HEK293 (cell line): ENCODE measurements at regions not wholly inside any gene's neighbourhood (a gene's known extent, or its start where the extent isn't known, plus 50 kb on each side); places are given as distances from the start of the nearest gene placed in this dataset.
A peak's percentile ranks its signal among the peaks of the same experiment; 100 is the strongest.

ENCODE experiments used
- CTCF ChIA-PET: fragments of 350-600 bp; formaldehyde crosslinking; extraction: SDS; loops from one replicate; lab custom pipeline; 2021; ENCODE audit warnings: antibody characterized with exemption; lab: Yijun Ruan, JAX
- POLR2A ChIA-PET: fragments of 300-600 bp; formaldehyde crosslinking; extraction: SDS; loops from one replicate; lab custom pipeline; 2020; ENCODE audit warnings: antibody characterized with exemption, inconsistent platforms; lab: Yijun Ruan, JAX
- H3K27ac ChIP-seq: fragments of 200-500 bp; sonication (Bioruptor generic); 2 replicates; pipeline ENCODE4 v1.5.1; 2014; ENCODE audit warnings: low read depth, low read length, control low read depth, inconsistent platforms; ENCODE audit errors: extremely low read depth
- H3K36me3 ChIP-seq, 2 experiments: fragments of 200-500 bp in 1 of 2; sonication (Bioruptor generic) in 1 of 2; 1 replicate in 1 of 2; 2 replicates in 1 of 2; pipeline ENCODE4 v1.5.1; 2014 to 2017; ENCODE audit warnings: inconsistent platforms in 2 of 2, low read length in 2 of 2; ENCODE audit not compliant: control insufficient read depth in 2 of 2, insufficient read depth in 1 of 2
- H3K4me1 ChIP-seq: fragments of 200-500 bp; sonication (Bioruptor generic); 2 replicates; pipeline ENCODE4 v1.5.1; 2014; ENCODE audit warnings: mild to moderate bottlenecking, low read length, inconsistent platforms; ENCODE audit not compliant: control insufficient read depth, insufficient read depth
- H3K4me3 ChIP-seq: 2 replicates; pipeline ENCODE4 v1.5.1; 2011; ENCODE audit warnings: low read depth, mild to moderate bottlenecking, control low read depth, low read length, moderate library complexity
- H3K9me3 ChIP-seq: fragments of 200-500 bp; sonication (Bioruptor generic); 2 replicates; pipeline ENCODE4 v1.5.1; 2014; ENCODE audit warnings: low read depth, low read length, inconsistent platforms; ENCODE audit not compliant: control insufficient read depth, insufficient read depth
- ELK4 ChIP-seq: IDR thresholded peaks from 2 replicates; pipeline ENCODE4 v1.6.1; 2011; ENCODE audit warnings: mild to moderate bottlenecking, low read depth, low read length, borderline replicate concordance
- HIC1 ChIP-seq: fragments of 450-650 bp; formaldehyde crosslinking; IDR thresholded peaks from 2 replicates; pipeline ENCODE4 v1.5.1; 2016; ENCODE audit warnings: missing biosample characterization, missing genetic modification characterization
- PRDM4 ChIP-seq: fragments of 450-650 bp; formaldehyde crosslinking; IDR thresholded peaks from 2 replicates; pipeline ENCODE4 v1.5.1; 2017; ENCODE audit warnings: missing biosample characterization, missing genetic modification characterization
- REST ChIP-seq: fragments of 450-650 bp; formaldehyde crosslinking; IDR thresholded peaks from 2 replicates; pipeline ENCODE4 v1.5.1; 2016; ENCODE audit warnings: missing biosample characterization, missing genetic modification characterization
- ZBTB1 ChIP-seq: fragments of 450-650 bp; formaldehyde crosslinking; IDR thresholded peaks from 2 replicates; pipeline ENCODE4 v1.5.1; 2016; ENCODE audit warnings: missing biosample characterization, missing genetic modification characterization
- ZNF133 ChIP-seq: fragments of 450-650 bp; formaldehyde crosslinking; IDR thresholded peaks from 2 replicates; pipeline ENCODE4 v1.5.1; 2016; ENCODE audit warnings: missing biosample characterization, missing genetic modification characterization
- ZNF280D ChIP-seq: fragments of 450-650 bp; formaldehyde crosslinking; IDR thresholded peaks from 2 replicates; pipeline ENCODE4 v1.5.1; 2016; ENCODE audit warnings: missing biosample characterization, missing genetic modification characterization
- ZNF324 ChIP-seq: fragments of 450-650 bp; formaldehyde crosslinking; IDR thresholded peaks from 2 replicates; pipeline ENCODE4 v1.5.1; 2016; ENCODE audit warnings: missing biosample characterization, missing genetic modification characterization
- ZNF341 ChIP-seq: fragments of 450-650 bp; formaldehyde crosslinking; IDR thresholded peaks from 2 replicates; pipeline ENCODE4; 2016; ENCODE audit warnings: low read depth, missing biosample characterization, missing genetic modification characterization
- ZNF354C ChIP-seq: fragments of 450-650 bp; formaldehyde crosslinking; IDR thresholded peaks from 2 replicates; pipeline ENCODE4 v1.5.1; 2016; ENCODE audit warnings: missing biosample characterization, missing genetic modification characterization, low read depth, borderline replicate concordance
- ZNF449 ChIP-seq: fragments of 450-650 bp; formaldehyde crosslinking; IDR thresholded peaks from 2 replicates; pipeline ENCODE4 v1.5.1; 2017; ENCODE audit warnings: missing biosample characterization, mild to moderate bottlenecking, missing genetic modification characterization, moderate library complexity
- ZNF558 ChIP-seq: fragments of 450-650 bp; formaldehyde crosslinking; IDR thresholded peaks from 2 replicates; pipeline ENCODE4 v1.5.1; 2016; ENCODE audit warnings: missing biosample characterization, missing genetic modification characterization
- ZNF624 ChIP-seq: fragments of 450-650 bp; formaldehyde crosslinking; IDR thresholded peaks from 2 replicates; pipeline ENCODE4 v1.5.1; 2017; ENCODE audit warnings: missing biosample characterization, missing genetic modification characterization
- ZNF645 ChIP-seq: fragments of 450-650 bp; formaldehyde crosslinking; IDR thresholded peaks from 2 replicates; pipeline ENCODE4; 2016; ENCODE audit warnings: missing biosample characterization, missing genetic modification characterization
- ZNF830 ChIP-seq: fragments of 450-650 bp; IDR thresholded peaks from 2 replicates; pipeline ENCODE4 v1.5.0; 2018; ENCODE audit warnings: missing biosample characterization, missing genetic modification characterization, low read depth, mild to moderate bottlenecking, moderate library complexity
- ZNF843 ChIP-seq: fragments of 450-650 bp; formaldehyde crosslinking; IDR thresholded peaks from 2 replicates; pipeline ENCODE4 v1.5.1; 2016; ENCODE audit warnings: missing biosample characterization, missing genetic modification characterization

GRCh38 chr3:160169139-160169976 is 55.9 kb upstream of the C3orf80 start (continued):
- no peak for TF ChIP-seq HIC1 (tag by site-specific recombination)
- TF ChIP-seq ZNF354C (tag by site-specific recombination), result no peak

- Histone ChIP-seq H3K4me1 (no peaks in the 10 kb centered on the region), H3K4me3 (no peak overlapping the region), H3K27ac (no peak overlapping the region), H3K9me3 (no peaks in the 10 kb centered on the region), H3K36me3 (no peaks in the 10 kb centered on the region)
- CTCF ChIA-PET, result interaction anchor here (0.7 to 1.5 kb wide), 2 partner anchors 8 to 172 kb away, joined by 3 read pairs; no protein-coding TSS in a partner anchor
- POLR2A ChIA-PET, result no interaction called here
- TF ChIP-seq ZBTB1 (tag by site-specific recombination) (no peak), ZNF843 (tag by site-specific recombination) (no peak), ZNF341 (no peak), ZNF280D (tag by site-specific recombination) (0 out of 2 replicates have a peak, but pooled peaks have one; percentile 41), PRDM4 (tag by site-specific recombination) (no peak), REST (tag by site-specific recombination) (peak; percentile 41; the same call in 1 of the 2 replicates), ZNF645 (tag by site-specific recombination) (no peak), ELK4 (no peak), ZNF624 (tag by site-specific recombination) (no peak), ZNF449 (tag by site-specific recombination) (no peak), ZNF324 (tag by site-specific recombination) (no peak), ZNF830 (tag by site-specific recombination) (no peak), ZNF558 (tag by site-specific recombination) (no peak), ZNF133 (tag by site-specific recombination) (no peak)
Observed at GRCh38 chr3:160170409-160171370, 54.5 kb upstream of the C3orf80 start.
